GM19025 (cell line): ENCODE measurements at regions not wholly inside any gene's neighbourhood (a gene's known extent, or its start where the extent isn't known, plus 50 kb on each side); places are given as distances from the start of the nearest gene placed in this dataset.
A peak's percentile ranks its signal among the peaks of the same experiment; 100 is the strongest.
"Not testable (repeated sequence)": the region's sequence is repeated elsewhere in the genome, so short reads cannot be mapped to it uniquely, and the experiment has no call there.

ENCODE experiments used
- ATAC-seq: cut with Tn5 transposase; IDR thresholded peaks from one replicate; pipeline ENCODE4 v1.9.1; 2021; ENCODE audit warnings: mild to moderate bottlenecking, low read depth, moderate library complexity; ENCODE audit not compliant: unreplicated experiment

GRCh38 chr20:43837856-43838702, 76.6 kb upstream of the TOX2 start:
- no peak for ATAC-seq

- no peak for ATAC-seq
Observed at GRCh38 chr20:43836790-43837189, 77.9 kb upstream of the TOX2 start.

- ATAC-seq = no peak
Observed at GRCh38 chr20:43835944-43836508, 78.6 kb upstream of the TOX2 start.

GRCh38 chr20:43833511-43834395, 80.9 kb upstream of the TOX2 start:
- no peak for ATAC-seq

- no peak for ATAC-seq
Observed at GRCh38 chr20:43832961-43833360, 81.7 kb upstream of the TOX2 start.

GRCh38 chr20:43832096-43832816, 82.4 kb upstream of the TOX2 start:
- ATAC-seq = no peak

GRCh38 chr20:43831481-43832065, 83.1 kb upstream of the TOX2 start:
- no peak for ATAC-seq

GRCh38 chr20:43830883-43831282, 83.8 kb upstream of the TOX2 start:
- ATAC-seq = no peak

- ATAC-seq = no peak
Observed at GRCh38 chr20:43829951-43830690, 84.5 kb upstream of the TOX2 start.

- no peak for ATAC-seq
Observed at GRCh38 chr20:43827940-43828562, 86.6 kb upstream of the TOX2 start.

GRCh38 chr20:43826943-43827342, 87.7 kb upstream of the TOX2 start:
- not testable (repeated sequence) for ATAC-seq

- ATAC-seq = no peak
Observed at GRCh38 chr20:43825581-43825980, 89.1 kb upstream of the TOX2 start.

GRCh38 chr20:43825051-43825402, 89.6 kb upstream of the TOX2 start:
- peak; percentile 70 for ATAC-seq

GRCh38 chr20:43824309-43825050, 90.2 kb upstream of the TOX2 start:
- peak; percentile 7 for ATAC-seq

GRCh38 chr20:43821795-43822194, 92.9 kb upstream of the TOX2 start:
- no peak for ATAC-seq

- no peak for ATAC-seq
Observed at GRCh38 chr20:43820731-43821330, 93.8 kb upstream of the TOX2 start.

- ATAC-seq = no peak
Observed at GRCh38 chr20:43812216-43812615, 85.4 kb upstream of the GTSF1L start.

GRCh38 chr20:43809206-43809819, 82.5 kb upstream of the GTSF1L start:
- no peak for ATAC-seq
